GM21381 (cell line): ENCODE measurements at regions not wholly inside any gene's neighbourhood (a gene's known extent, or its start where the extent isn't known, plus 50 kb on each side); places are given as distances from the start of the nearest gene placed in this dataset.
"Not testable (repeated sequence)": the region's sequence is repeated elsewhere in the genome, so short reads cannot be mapped to it uniquely, and the experiment has no call there.

Source experiments
- ATAC-seq: cut with Tn5 transposase; IDR thresholded peaks from one replicate; pipeline ENCODE4 v1.9.1; 2021; ENCODE audit warnings: mild to moderate bottlenecking, moderate library complexity; ENCODE audit not compliant: unreplicated experiment

DNA sequence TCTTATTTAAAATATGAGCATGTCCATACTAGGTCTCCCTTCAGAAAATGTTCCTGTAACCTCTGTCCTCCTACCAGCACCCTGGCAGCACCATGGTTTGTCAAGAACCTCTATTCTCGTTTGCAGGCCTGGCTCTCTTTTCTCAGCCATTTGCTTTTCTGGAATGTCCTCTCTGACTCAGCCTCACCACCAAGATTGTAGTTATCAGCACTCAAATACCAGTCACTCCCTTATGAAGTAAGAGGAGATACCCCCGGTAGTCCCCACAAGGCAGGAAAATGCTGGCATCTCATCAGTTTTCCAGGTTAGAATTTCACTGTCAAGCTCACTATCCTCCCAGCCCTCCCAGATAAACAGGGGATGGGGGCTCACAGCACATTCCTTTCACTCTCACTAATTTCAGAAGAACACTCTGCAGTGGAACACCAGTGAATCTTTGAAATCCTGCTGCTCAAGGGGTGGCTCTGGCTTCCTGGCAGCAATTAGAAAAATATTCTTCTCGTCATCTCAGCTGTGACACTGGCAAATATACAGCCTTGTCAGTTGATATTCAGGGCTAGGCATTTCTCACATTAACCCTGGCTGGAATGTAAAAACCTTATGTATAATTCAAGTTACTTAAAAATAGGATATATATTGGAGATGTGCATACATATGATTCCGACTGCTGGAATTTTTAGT lies 129.2 kb downstream of the TBX18 start:
- no peak for ATAC-seq

DNA sequence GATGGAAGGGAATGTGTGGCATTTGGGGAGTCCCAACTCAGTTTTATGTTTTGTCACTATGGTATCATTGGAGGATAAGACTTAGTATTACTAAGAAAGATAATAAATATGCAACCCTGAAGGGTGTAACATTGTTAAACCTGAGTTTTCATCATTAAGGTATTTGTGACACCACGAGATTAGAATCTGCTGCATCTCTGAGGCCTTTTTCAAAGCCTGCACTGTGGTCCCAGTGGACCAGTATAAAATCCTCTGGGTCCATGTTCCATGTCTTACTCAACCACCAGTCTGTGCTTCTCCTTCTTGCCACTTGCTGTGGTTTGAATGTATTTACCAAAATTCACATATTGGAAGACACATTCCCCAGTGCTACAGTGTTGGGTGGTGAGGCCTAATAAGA lies 130.6 kb downstream of the TBX18 start:
- ATAC-seq: no peak

DNA sequence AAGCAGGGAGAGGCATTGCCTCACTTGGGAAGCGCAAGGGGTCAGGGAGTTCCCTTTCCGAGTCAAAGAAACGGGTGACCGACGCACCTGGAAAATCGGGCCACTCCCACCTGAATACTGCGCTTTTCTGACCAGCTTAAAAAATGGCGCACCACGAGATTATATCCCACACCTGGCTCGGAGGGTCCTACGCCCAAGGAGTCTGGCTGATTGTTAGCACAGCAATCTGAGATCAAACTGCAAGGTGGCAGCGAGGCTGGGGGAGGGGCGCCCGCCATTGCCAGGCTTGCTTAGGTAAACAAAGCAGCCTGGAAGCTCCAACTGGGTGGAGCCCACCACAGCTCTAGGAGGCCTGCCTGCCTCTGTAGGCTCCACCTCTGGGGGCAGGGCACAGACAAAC lies 137.9 kb downstream of the TBX18 start:
- not testable (repeated sequence) for ATAC-seq

DNA sequence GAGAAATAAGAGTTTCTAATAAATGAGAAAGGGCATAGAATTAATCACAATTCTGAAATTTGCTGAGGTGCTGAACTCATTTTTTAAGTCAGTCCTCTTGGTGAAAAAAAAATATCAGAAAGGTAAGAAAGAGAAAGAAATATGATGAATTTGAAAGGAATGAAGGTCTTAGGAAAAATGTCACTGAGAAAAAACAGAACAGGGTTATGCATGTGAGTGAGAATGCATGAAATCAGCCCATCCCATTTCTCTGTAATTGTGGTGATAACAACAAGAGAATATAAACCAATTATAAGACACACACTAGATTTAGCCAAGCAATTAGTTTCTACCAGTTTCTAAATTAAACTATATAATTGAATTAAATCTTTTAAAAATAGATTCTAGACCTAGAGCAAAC lies 138.9 kb downstream of the TBX18 start:
- no peak for ATAC-seq

DNA sequence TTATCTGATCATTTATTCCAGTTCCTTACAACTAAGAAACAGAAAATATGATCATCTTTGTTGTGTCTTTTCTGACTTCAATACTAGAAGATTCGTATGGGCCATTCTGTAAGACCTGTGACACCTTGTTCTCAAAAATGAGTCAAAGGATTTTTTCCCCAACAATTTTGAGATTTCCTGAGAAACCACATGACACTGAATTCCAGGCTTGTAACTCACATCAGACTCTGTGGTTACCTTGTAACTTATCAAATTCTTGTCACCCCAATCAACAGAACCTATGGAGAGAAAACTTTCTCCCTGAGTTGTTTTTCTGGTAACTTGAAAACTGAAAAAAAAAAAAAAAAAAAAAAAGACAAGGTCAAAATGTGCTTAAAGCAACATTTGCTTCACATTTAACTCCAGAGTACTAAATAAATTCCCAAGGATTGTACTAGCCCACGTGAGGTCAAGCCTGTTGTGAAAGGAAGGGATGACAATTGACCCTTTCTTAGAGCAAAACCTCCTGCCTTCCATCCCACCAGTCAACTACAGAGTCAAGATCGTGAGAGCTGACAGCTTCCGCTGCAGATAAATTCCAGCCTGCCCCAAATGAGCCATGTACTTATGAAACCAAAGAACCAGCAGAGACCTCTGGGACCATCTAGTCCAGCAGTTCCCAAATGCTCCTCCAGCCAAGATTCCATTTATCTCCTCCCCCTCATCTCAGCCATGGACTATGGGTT lies 140.3 kb downstream of the TBX18 start:
- ATAC-seq: no peak

DNA sequence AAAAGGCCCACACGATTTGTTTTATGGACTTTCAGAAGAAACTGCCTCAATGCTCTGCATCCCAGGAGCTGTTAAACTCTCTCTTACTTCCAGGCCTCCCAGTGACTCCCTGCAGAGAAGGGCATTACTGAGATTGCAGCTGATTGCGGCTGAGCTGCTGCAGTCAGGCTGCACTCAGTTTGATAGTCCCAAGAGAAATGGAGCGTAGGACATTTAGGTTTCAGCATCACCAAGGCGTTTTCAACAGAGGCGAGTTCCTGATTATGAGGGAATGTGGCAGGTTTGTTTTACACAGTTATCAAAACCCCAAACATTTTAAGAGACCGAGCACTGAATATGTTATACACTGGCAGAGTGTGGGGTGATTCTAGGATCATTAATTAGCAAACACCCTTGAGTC lies 145.6 kb downstream of the TBX18 start:
- ATAC-seq: no peak

DNA sequence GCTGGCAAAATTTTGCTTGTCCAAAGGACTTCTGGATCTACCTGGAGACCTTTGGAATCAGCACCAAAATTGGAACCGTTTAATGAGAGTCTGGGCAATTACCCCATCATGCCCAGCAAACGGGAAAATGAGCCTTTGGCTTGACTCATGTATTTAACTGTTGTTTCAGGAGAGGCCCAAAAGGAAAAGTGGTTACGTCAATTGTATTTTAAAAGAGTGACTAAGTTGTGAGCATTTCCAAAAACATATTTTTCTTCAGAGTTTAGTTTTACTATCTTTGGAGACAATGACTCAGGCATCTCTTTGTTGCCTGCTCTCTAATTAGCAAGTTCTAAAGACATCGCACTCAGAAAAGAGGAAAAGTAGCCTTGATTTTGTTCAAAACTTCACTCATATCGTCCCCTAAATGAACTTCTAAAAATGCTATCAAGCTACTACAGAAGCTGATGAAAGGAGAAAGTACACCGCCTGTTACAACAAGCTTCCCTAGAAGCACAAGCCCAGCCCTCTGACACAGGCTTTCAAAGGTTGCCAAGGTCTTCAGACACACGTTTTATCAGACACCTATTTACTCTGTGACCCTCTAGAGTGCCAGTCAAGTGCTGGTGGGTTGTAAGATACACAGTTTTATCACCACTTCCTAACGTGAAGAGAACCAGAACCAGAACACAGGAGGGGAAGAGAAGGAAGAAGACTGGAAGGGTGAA lies 146.2 kb downstream of the TBX18 start:
- ATAC-seq: no peak

DNA sequence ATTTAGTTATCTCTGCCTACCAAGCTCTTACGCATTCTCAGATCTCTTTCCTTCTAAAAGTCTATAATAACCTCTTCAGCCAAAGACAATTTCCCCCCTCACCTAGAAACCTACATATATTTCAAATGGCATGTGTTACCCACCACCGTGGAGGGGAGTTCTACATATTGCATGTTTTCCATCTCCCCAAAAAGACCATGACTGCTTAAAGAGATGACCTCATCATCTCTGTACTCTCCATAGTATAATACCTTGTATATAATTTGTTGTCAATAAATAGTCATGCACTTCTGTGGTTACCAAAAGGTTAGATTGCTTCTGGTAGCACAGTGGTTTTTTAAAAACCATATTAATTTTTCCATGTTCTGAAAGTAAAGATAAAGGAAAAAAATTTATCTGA lies 148.4 kb downstream of the TBX18 start:
- ATAC-seq: no peak

DNA sequence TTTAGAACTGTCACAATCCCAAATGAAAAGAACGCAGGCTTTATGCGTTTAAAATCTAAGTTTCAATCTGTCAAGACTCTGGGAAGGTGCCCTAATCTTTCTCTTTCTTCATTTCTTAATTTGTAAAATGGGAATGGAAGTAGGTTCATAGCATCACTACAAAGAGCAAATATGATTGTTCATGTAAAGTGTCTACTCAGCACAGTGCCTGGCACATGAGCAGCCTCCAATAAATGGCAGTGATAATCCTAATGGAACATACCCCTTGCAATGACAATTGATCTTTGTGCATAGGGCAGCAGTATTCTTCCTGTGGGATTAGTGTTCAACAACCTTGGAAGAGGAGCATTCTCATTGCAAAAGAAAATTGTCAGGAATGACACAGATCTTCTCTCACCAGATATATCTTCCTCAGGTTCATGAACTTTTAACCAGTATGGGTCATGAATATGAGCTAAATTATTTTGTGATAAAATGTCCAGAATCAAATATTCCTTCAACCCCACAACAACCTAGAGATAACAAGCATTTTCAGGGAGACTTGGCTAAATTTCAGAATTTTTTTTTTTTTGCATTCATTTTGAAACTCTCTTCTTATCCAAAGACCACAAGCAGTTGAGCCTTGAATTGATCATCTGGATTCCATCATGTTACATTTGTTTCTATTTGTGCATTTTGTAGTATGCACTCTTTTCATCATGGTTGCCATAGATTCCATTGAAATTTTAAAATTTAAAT lies 149.1 kb downstream of the TBX18 start:
- ATAC-seq: no peak

DNA sequence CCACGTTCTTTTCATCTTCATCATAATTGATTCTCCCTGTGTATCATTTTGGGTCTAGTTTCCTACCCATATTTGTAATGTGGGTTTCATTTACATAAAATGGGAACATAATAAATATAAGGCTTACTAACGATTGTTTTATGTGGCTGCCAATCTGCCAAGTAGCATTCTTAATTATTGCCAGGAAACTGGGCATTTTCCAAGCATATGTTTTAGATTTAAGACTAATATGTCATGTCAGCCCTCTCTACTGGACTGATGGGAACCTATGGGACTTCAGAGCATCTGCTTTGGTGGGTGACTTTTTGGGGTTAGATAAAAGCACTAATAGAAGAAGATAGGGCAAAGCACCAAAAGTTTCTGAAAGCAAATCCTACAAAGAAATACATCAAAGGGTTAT lies 157.5 kb downstream of the TBX18 start:
- no peak for ATAC-seq

DNA sequence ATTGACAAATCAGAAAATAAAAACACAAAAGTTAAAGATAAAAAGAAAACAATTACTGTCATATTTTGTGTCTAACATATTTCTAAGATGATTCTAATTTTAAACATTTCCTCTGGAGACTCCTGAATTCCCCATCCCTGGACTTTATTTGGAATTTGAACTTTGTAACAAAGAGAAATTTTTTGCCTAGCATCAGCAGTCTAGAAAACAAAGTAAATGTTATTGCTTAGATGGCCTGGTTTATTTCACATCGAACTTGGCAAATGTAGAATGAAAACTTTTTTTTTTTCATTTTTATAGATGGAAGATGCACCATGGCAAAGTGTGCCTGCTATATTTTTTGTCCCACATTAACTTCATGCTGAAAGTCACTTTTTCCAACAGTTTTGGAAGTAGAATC lies 159.1 kb downstream of the TBX18 start:
- ATAC-seq: no peak

DNA sequence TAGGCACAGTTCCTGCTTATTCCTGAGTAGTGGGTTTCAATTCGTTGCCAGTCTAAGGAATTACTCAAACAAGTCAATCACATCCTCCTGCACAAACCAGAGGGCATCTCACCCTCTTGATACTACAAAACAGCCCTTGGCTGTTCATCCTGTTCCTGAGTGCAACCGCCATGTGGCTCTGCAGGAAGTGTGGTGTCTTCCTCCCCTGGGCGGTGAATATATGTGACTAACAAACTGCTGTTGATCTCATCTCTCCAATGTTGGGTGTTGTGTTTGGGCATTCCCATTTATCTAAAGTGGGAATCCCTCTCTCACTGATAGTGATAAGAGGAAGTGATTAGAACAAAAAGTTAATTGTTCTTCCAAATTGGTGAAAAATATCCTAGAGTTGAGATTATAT lies 163.0 kb downstream of the TBX18 start:
- no peak for ATAC-seq

DNA sequence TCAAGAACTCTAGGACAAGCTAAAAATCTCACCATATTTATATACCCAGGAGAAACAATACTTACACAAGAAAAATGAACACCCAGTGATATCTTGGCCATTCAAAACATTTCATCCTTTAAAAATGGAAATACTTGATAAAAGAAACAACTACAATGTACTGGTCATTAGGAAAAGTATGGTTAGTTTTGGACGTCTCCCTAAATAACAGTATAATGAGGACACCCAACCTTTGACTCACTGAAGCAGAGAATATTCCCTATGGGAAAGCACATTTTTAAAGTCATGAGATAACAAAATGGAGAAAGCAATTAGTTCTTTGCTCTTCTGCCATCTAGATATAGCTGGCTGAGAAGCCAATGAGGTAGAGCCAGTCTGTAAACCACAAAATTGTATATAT lies 164.4 kb downstream of the TBX18 start:
- ATAC-seq: no peak

DNA sequence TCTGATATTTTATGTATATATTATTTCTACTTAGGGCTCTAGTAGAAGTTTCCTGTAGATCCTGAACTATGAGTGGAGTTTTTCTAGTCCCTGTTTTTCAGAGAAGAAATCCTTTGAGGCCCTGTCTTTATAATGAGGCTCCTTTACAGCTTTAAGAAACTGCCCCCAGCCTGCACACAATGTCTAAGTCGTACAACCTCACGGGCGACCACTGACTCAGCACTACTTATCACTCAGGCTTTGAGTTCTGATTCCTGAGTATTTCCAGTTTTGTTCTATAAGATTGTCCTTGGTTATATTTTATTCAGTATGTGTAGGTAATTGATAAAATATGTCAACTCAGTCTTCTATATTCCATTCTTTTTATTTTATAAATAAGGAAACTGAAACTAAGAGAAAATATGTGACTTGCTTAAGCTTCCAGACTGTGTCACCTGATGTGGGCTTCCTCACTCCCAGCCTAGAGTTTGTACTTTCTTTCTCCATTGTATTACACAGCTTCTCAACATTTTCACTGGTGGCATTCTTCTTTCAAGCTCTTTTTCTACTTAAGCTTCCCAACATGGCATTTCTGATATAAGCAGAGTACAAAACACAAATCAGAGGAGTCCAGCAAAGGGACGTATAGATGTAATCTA lies 167.0 kb downstream of the TBX18 start:
- ATAC-seq: no peak

DNA sequence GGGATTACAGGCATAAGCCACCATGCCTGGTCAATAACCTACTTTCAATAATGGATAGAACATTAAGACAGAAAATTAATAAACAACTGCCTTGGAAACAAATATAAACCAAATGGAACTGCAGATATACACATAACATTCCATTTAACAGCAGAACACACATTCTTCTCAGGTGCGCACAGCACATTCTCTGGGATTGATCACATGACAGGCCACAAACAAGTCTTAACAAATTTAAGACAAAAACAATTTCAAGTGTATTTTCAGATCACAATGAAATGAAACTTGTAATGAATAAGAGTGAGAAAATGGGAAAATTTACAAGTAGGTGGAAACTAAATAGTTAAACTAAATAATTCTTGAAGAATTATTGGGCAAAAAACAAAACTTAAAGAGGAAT lies 167.9 kb downstream of the TBX18 start:
- ATAC-seq: no peak

DNA sequence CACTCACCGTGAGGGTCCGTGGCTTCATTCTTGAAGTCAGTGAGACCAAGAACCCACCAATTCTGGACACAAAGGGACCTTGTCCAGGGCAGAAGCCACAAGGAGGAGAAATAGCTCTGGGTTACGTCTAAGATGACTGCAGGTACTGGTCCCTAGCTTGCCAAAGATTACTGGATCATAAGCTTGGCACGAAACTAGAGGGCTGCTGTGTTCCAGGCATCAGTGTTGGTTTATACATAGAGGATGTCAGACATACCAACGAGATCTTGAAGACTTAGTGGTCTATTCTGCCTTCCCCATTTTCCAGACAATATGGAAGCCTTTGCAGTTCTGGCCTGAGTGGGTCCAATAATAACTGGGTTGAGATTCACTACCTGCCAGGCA lies 175.7 kb downstream of the TBX18 start:
- no peak for ATAC-seq

DNA sequence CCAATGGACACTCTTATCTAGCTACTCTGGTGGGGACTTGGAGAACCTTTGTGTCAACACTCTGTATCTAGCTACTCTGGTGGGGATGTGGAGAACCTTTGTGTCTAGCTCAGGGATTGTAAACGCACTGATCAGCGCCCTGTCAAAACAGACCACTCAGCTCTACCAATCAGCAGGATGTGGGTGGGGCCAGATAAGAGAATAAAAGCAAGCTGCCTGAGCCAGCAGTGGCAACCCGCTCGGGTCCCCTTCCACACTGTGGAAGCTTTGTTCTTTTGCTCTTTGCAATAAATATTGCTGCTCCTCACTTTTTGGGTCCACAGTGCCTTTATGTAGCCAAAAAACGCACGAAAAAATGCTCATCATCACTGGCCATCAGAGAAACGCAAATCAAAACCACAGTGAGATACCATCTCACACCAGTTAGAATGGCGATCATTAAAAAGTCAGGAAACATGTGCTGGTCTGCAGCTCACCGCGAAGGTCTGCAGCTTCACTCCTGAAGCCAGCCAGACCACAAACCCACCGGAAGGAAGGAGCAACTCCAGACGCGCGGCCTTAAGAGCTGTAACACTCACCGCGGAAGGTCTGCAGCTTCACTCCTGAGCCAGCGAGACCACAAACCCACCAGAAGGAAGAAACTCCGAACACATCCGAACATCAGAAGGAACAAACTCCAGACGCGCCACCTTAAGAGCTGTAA lies 176.3 kb downstream of the TBX18 start:
- not testable (repeated sequence) for ATAC-seq

DNA sequence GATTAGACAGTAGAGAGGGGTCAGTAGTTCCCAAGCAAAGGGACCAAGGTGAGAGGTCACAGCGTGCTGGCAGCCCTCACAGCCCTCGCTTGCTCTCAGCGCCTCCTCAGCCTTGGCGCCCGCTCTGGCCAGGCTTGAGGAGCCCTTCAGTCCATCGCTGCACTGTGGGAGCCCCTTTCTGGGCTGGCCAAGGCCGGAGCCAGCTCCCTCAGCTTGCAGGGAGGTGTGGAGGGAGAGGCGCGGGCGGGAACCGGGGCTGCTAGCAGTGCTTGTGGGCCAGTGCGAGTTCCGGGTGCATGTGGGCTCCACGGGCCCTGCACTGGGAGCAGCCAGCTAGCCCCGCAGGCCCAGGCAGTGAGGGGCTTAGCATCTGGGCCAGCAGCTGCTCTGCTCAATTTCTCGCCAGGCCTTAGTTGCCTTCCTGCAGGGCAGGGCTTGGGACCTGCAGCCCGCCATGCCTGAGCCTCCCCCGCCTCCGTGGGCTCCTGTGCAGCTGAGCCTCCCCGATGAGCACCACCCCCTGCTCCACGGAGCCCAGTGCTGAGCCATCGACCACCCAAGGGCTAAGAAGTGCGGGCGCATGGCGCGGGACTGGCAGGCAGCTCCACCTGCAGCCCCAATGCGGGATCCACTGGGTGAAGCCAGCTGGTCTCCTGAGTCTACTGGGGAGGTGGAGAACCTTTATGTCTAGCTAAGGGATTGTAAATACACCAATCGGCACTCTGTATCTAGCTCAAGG lies 177.0 kb downstream of the TBX18 start:
- ATAC-seq: not testable (repeated sequence)

DNA sequence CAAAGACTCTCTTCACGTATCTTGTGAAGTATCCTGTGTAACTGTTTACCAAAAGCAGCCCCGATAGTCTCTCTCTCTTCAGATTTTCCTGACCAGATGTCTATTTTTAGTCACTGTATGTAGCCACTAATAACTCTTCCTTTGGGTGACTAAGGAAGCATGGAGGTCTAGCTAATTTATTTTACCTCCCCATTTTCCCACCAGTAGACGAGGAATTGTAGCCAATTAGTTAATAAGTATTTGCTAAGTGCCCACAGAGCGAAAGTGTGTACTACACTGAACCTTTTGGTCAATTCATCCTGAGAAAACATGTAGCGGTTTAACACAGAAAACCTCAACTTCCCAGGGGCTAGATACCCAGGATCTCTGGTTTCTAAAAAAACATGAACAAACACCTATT lies 180.6 kb downstream of the TBX18 start:
- ATAC-seq: no peak

DNA sequence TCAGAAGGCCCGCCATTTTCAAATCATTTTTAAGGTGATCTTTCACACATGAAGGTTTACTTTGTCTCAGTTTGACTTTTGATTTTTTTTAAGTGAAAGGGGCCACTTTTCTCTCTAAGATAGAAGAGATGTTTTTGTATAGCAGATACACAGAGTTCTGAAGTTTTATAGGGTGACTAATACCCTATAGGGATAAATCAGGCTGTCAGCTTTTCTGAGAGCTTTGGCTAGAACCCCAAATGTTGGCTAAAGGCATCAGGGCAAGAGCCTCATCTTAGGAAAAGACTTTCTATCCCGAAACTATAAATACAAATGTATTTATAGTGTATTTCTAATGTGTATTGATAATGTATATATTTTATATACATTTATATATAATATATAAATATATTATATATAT lies 181.4 kb downstream of the TBX18 start:
- no peak for ATAC-seq
